ENCODE measurements at regions not wholly inside any gene's neighbourhood (a gene's known extent, or its start where the extent isn't known, plus 50 kb on each side); places are given as distances from the start of the nearest gene placed in this dataset.

- DNase-seq, result no peak
- no peak overlapping the region for H3K4me3 ChIP-seq (ENCODE audit: control insufficient read depth in 1 of 2, extremely low read depth in 1 of 2, low read length in 1 of 2)
- H3K27me3 ChIP-seq (replicated peaks in 1 of 2; ENCODE audit: control insufficient read depth in 2 of 2, extremely low read depth in 1 of 2, insufficient read depth in 2 of 2, low read length in 1 of 2), result no peaks in the 10 kb centered on the region
- H3K4me3 Mint-ChIP-seq, result no peak overlapping the region
- H3K27ac ChIP-seq (ENCODE audit: low read length), result no peak overlapping the region
- whole genome bisulfite sequencing (ENCODE audit: insufficient coverage), result no CpG with 5 or more reads among the region's 1 CpG
- ChIA-PET CTCF (interaction anchor here in 1 of 2 donors (0.5 kb wide), 1 partner anchor 615 kb away, joined by 3 read pairs; no protein-coding TSS in a partner anchor), POLR2A (no interaction called here)
- H3K27me3 Mint-ChIP-seq, result no peaks in the 10 kb centered on the region
- no peaks in the 10 kb centered on the region for H3K36me3 Mint-ChIP-seq
- H3K27ac Mint-ChIP-seq, result no peak overlapping the region
- H3K4me1 ChIP-seq (ENCODE audit: control insufficient read depth in 1 of 2, extremely low read depth in 1 of 2, insufficient read depth in 2 of 2, low read length in 2 of 2), result no peaks in the 10 kb centered on the region
- H3K9me3 Mint-ChIP-seq, result peaks cover 0 to under 1% (median 0%) of the 10 kb centered on the region in 3 donors
- ATAC-seq (replicated peaks in 1 of 4), result no peak
- H3K36me3 ChIP-seq (ENCODE audit: control insufficient read depth in 2 of 2, extremely low read depth in 1 of 2, insufficient read depth in 1 of 2, low read length in 1 of 2), result no peaks in the 10 kb centered on the region
- no peaks in the 10 kb centered on the region for H3K4me1 Mint-ChIP-seq
- no peaks in the 10 kb centered on the region for H3K9me3 ChIP-seq
Observed at GRCh38 chr3:18061737-18062656, 319.6 kb upstream of the TBC1D5 start.

- peaks cover 5 to 16% (median 7%) of the 10 kb centered on the region in 3 donors for H3K9me3 Mint-ChIP-seq
- Histone ChIP-seq H3K4me3 (ENCODE audit: control insufficient read depth in 1 of 2, extremely low read depth in 1 of 2, low read length in 1 of 2) (no peak overlapping the region), H3K36me3 (ENCODE audit: control insufficient read depth in 2 of 2, extremely low read depth in 1 of 2, insufficient read depth in 1 of 2, low read length in 1 of 2) (no peaks in the 10 kb centered on the region), H3K9me3 (no peaks in the 10 kb centered on the region), H3K27ac (ENCODE audit: low read length) (no peak overlapping the region), H3K4me1 (ENCODE audit: control insufficient read depth in 1 of 2, extremely low read depth in 1 of 2, insufficient read depth in 2 of 2, low read length in 2 of 2) (no peaks in the 10 kb centered on the region), H3K27me3 (replicated peaks in 1 of 2; ENCODE audit: control insufficient read depth in 2 of 2, extremely low read depth in 1 of 2, insufficient read depth in 2 of 2, low read length in 1 of 2) (no peaks in the 10 kb centered on the region)
- no peak for ATAC-seq (replicated peaks in 1 of 4)
- H3K4me1 Mint-ChIP-seq, result no peaks in the 10 kb centered on the region
- H3K27ac Mint-ChIP-seq, result no peak overlapping the region
- ChIA-PET POLR2A (no interaction called here), CTCF (no interaction called here)
- DNase-seq, result no peak
- H3K4me3 Mint-ChIP-seq, result no peak overlapping the region
- no CpG with 5 or more reads among the region's 2 CpGs for WGBS (ENCODE audit: insufficient coverage)
- H3K36me3 Mint-ChIP-seq, result no peaks in the 10 kb centered on the region
- H3K27me3 Mint-ChIP-seq, result no peaks in the 10 kb centered on the region
Observed at GRCh38 chr3:18058666-18059065, 316.2 kb upstream of the TBC1D5 start.

- Histone ChIP-seq H3K4me3 (ENCODE audit: control insufficient read depth in 1 of 2, extremely low read depth in 1 of 2, low read length in 1 of 2) (no peak overlapping the region), H3K36me3 (ENCODE audit: control insufficient read depth in 2 of 2, extremely low read depth in 1 of 2, insufficient read depth in 1 of 2, low read length in 1 of 2) (no peaks in the 10 kb centered on the region), H3K27ac (ENCODE audit: low read length) (no peak overlapping the region), H3K9me3 (no peaks in the 10 kb centered on the region), H3K27me3 (replicated peaks in 1 of 2; ENCODE audit: control insufficient read depth in 2 of 2, extremely low read depth in 1 of 2, insufficient read depth in 2 of 2, low read length in 1 of 2) (no peaks in the 10 kb centered on the region), H3K4me1 (ENCODE audit: control insufficient read depth in 1 of 2, extremely low read depth in 1 of 2, insufficient read depth in 2 of 2, low read length in 2 of 2) (no peaks in the 10 kb centered on the region)
- H3K4me1 Mint-ChIP-seq, result no peaks in the 10 kb centered on the region
- no peaks in the 10 kb centered on the region for H3K36me3 Mint-ChIP-seq
- ATAC-seq (replicated peaks in 1 of 4), result no peak
- no peak overlapping the region for H3K4me3 Mint-ChIP-seq
- no peaks in the 10 kb centered on the region for H3K27me3 Mint-ChIP-seq
- DNase-seq, result no peak
- no peak overlapping the region for H3K27ac Mint-ChIP-seq
- ChIA-PET CTCF (no interaction called here), POLR2A (interaction anchor here in 1 of 2 donors (0.6 kb wide), 1 partner anchor 64 kb away, joined by 3 read pairs; no protein-coding TSS in a partner anchor)
- H3K9me3 Mint-ChIP-seq, result peaks cover 5 to 16% (median 7%) of the 10 kb centered on the region in 3 donors
- no CpG with 5 or more reads among the region's 2 CpGs for WGBS (ENCODE audit: insufficient coverage)
Observed at GRCh38 chr3:18057471-18058091, 315.1 kb upstream of the TBC1D5 start.

- H3K27ac ChIP-seq (ENCODE audit: low read length), result no peak overlapping the region
- H3K9me3 ChIP-seq, result no peaks in the 10 kb centered on the region
- no peaks in the 10 kb centered on the region for H3K27me3 Mint-ChIP-seq
- no CpG with 5 or more reads among the region's 1 CpG for WGBS (ENCODE audit: insufficient coverage)
- H3K4me3 ChIP-seq (ENCODE audit: control insufficient read depth in 1 of 2, extremely low read depth in 1 of 2, low read length in 1 of 2), result no peak overlapping the region
- DNase-seq (no peak), ATAC-seq (replicated peaks in 1 of 4) (no peak)
- POLR2A ChIA-PET, result no interaction called here
- H3K27me3 ChIP-seq (replicated peaks in 1 of 2; ENCODE audit: control insufficient read depth in 2 of 2, extremely low read depth in 1 of 2, insufficient read depth in 2 of 2, low read length in 1 of 2), result no peaks in the 10 kb centered on the region
- CTCF ChIA-PET, result no interaction called here
- no peaks in the 10 kb centered on the region for H3K4me1 ChIP-seq (ENCODE audit: control insufficient read depth in 1 of 2, extremely low read depth in 1 of 2, insufficient read depth in 2 of 2, low read length in 2 of 2)
- no peaks in the 10 kb centered on the region for H3K36me3 Mint-ChIP-seq
- H3K36me3 ChIP-seq (ENCODE audit: control insufficient read depth in 2 of 2, extremely low read depth in 1 of 2, insufficient read depth in 1 of 2, low read length in 1 of 2), result no peaks in the 10 kb centered on the region
- no peaks in the 10 kb centered on the region for H3K4me1 Mint-ChIP-seq
- no peak overlapping the region for H3K27ac Mint-ChIP-seq
- H3K9me3 Mint-ChIP-seq, result peaks cover 5 to 16% (median 7%) of the 10 kb centered on the region in 3 donors
- no peak overlapping the region for H3K4me3 Mint-ChIP-seq
Observed at GRCh38 chr3:18054625-18055024, 312.2 kb upstream of the TBC1D5 start.

DNA sequence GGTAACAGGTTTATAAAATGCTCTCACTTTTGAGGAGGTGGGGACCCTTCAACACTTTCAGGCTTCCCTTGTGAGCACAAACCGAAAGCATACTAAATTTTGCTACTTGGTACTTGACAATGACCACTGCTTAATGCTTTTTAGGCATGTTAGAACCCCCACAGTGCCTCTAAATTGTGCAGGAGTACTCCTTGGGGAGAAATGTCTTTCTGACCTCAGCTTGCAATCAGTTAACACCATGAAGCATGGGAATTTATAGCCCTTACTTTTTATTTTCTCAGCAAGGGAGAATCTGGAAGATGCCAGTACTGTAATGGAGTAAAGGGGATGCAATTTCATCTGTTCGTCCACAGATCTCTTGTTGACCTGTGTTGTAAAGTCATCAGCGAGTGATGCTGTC lies 308.9 kb upstream of the TBC1D5 start:
- no peaks in the 10 kb centered on the region for H3K27me3 Mint-ChIP-seq
- ChIA-PET CTCF (no interaction called here), POLR2A (no interaction called here)
- no peaks in the 10 kb centered on the region for H3K4me1 Mint-ChIP-seq
- H3K9me3 Mint-ChIP-seq, result peaks cover 5 to 16% (median 5%) of the 10 kb centered on the region in 3 donors
- no peak overlapping the region for H3K27ac Mint-ChIP-seq
- no peaks in the 10 kb centered on the region for H3K27me3 ChIP-seq (replicated peaks in 1 of 2; ENCODE audit: control insufficient read depth in 2 of 2, extremely low read depth in 1 of 2, insufficient read depth in 2 of 2, low read length in 1 of 2)
- H3K9me3 ChIP-seq, result no peaks in the 10 kb centered on the region
- no peak overlapping the region for H3K4me3 ChIP-seq (ENCODE audit: control insufficient read depth in 1 of 2, extremely low read depth in 1 of 2, low read length in 1 of 2)
- no peak for ATAC-seq (replicated peaks in 1 of 4)
- no peaks in the 10 kb centered on the region for H3K4me1 ChIP-seq (ENCODE audit: control insufficient read depth in 1 of 2, extremely low read depth in 1 of 2, insufficient read depth in 2 of 2, low read length in 2 of 2)
- WGBS (ENCODE audit: insufficient coverage), result no CpG with 5 or more reads among the region's 3 CpGs
- H3K36me3 ChIP-seq (ENCODE audit: control insufficient read depth in 2 of 2, extremely low read depth in 1 of 2, insufficient read depth in 1 of 2, low read length in 1 of 2), result no peaks in the 10 kb centered on the region
- H3K36me3 Mint-ChIP-seq, result no peaks in the 10 kb centered on the region
- DNase-seq, result no peak
- no peak overlapping the region for H3K27ac ChIP-seq (ENCODE audit: low read length)
- no peak overlapping the region for H3K4me3 Mint-ChIP-seq

DNA sequence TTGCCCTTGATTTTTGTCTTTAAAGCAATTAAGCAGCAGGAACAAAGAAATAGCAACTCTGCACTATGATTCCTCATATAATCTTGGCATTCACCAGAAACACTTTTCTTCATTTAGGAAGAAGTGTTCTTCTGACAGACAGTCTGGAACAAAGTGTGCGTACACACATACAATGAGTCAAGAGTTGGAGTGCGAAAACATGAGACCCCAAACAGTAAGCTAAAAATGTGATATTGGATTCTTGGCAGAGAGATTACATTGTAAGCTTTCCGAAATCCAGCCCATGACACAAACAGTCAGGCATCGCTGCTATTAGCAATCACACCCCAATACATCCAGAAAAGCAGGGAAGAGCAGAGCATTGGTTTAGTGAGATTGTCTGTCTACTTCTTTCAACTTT lies 306.7 kb upstream of the TBC1D5 start:
- Mint-ChIP-seq H3K27ac (no peak overlapping the region), H3K9me3 (peaks cover 0 to 3% (median 0%) of the 10 kb centered on the region in 3 donors), H3K4me1 (no peaks in the 10 kb centered on the region), H3K4me3 (no peak overlapping the region), H3K36me3 (no peaks in the 10 kb centered on the region), H3K27me3 (no peaks in the 10 kb centered on the region)
- DNase-seq (no peak), ATAC-seq (replicated peaks in 1 of 4) (no peak)
- Histone ChIP-seq H3K4me1 (ENCODE audit: control insufficient read depth in 1 of 2, extremely low read depth in 1 of 2, insufficient read depth in 2 of 2, low read length in 2 of 2) (no peaks in the 10 kb centered on the region), H3K27me3 (replicated peaks in 1 of 2; ENCODE audit: control insufficient read depth in 2 of 2, extremely low read depth in 1 of 2, insufficient read depth in 2 of 2, low read length in 1 of 2) (no peaks in the 10 kb centered on the region), H3K36me3 (ENCODE audit: control insufficient read depth in 2 of 2, extremely low read depth in 1 of 2, insufficient read depth in 1 of 2, low read length in 1 of 2) (no peaks in the 10 kb centered on the region), H3K27ac (ENCODE audit: low read length) (no peak overlapping the region), H3K9me3 (no peaks in the 10 kb centered on the region), H3K4me3 (ENCODE audit: control insufficient read depth in 1 of 2, extremely low read depth in 1 of 2, low read length in 1 of 2) (no peak overlapping the region)
- ChIA-PET POLR2A (no interaction called here), CTCF (no interaction called here)
- no CpG with 5 or more reads among the region's 4 CpGs for WGBS (ENCODE audit: insufficient coverage)
